H9 (cell line): ENCODE measurements at regions not wholly inside any gene's neighbourhood (a gene's known extent, or its start where the extent isn't known, plus 50 kb on each side); places are given as distances from the start of the nearest gene placed in this dataset.

Experiments
- DNase-seq: peaks from one replicate; pipeline ENCODE4 v3.0.0-alpha.2; 2017
- H2AFZ ChIP-seq: one replicate; pipeline ENCODE4 v1.6.1; 2013; ENCODE audit warnings: mild to moderate bottlenecking, low read length, control low read depth, moderate library complexity
- H2AK5ac ChIP-seq: 2 replicates; pipeline ENCODE4 v1.6.1; 2013; ENCODE audit warnings: low read length, control low read depth, mixed read lengths; ENCODE audit not compliant: insufficient read length
- H2BK120ac ChIP-seq: one replicate; pipeline ENCODE4 v1.6.1; 2013; ENCODE audit warnings: low read depth, mild to moderate bottlenecking, low read length, control low read depth, inconsistent platforms; ENCODE audit not compliant: poor library complexity, severe bottlenecking
- H2BK12ac ChIP-seq: 2 replicates; pipeline ENCODE4 v1.6.1; 2013; ENCODE audit warnings: low read length, control low read depth, mixed read lengths, low read depth; ENCODE audit not compliant: insufficient read length
- H2BK15ac ChIP-seq: 2 replicates; pipeline ENCODE4 v1.6.1; 2013; ENCODE audit warnings: low read depth, low read length, control low read depth
- H2BK20ac ChIP-seq: one replicate; pipeline ENCODE4 v1.6.1; 2013; ENCODE audit warnings: low read depth, mild to moderate bottlenecking, low read length, control low read depth, inconsistent platforms; ENCODE audit not compliant: poor library complexity, severe bottlenecking
- H2BK5ac ChIP-seq: 2 replicates; pipeline ENCODE4 v1.6.1; 2013; ENCODE audit warnings: low read length, control low read depth, mixed read lengths; ENCODE audit not compliant: insufficient read length
- H3K14ac ChIP-seq: 2 replicates; pipeline ENCODE4 v1.6.1; 2013; ENCODE audit warnings: low read length, control low read depth; ENCODE audit not compliant: insufficient read depth
- H3K18ac ChIP-seq: 2 replicates; pipeline ENCODE4 v1.6.1; 2013; ENCODE audit warnings: low read depth, mild to moderate bottlenecking, mixed read lengths, low read length, control low read depth; ENCODE audit not compliant: insufficient read length
- H3K23ac ChIP-seq: 2 replicates; pipeline ENCODE4 v1.6.1; 2013; ENCODE audit warnings: low read length, control low read depth, mixed read lengths, low read depth; ENCODE audit not compliant: insufficient read length
- H3K23me2 ChIP-seq: 2 replicates; pipeline ENCODE4 v1.6.1; 2013; ENCODE audit warnings: low read depth, mild to moderate bottlenecking, mixed read lengths, low read length, control low read depth; ENCODE audit not compliant: insufficient read length, poor library complexity, severe bottlenecking
- H3K27ac ChIP-seq: 2 replicates; pipeline ENCODE4 v1.5.1; 2013; ENCODE audit warnings: low read length, control low read depth, mixed read lengths, low read depth; ENCODE audit not compliant: insufficient read length
- H3K27me3 ChIP-seq: 2 replicates; pipeline ENCODE4 v1.6.1; 2013; ENCODE audit warnings: low read length, control low read depth, inconsistent platforms; ENCODE audit not compliant: insufficient read depth
- H3K4ac ChIP-seq: 2 replicates; pipeline ENCODE4 v1.6.1; 2013; ENCODE audit warnings: low read depth, mild to moderate bottlenecking, control low read depth, inconsistent platforms, low read length, moderate library complexity
- H3K4me1 ChIP-seq: 2 replicates; pipeline ENCODE4 v1.6.1; 2013; ENCODE audit warnings: low read length, control low read depth, inconsistent platforms; ENCODE audit not compliant: insufficient read depth
- H3K4me2 ChIP-seq: 2 replicates; pipeline ENCODE4 v1.6.1; 2013; ENCODE audit warnings: low read length, control low read depth, mixed read lengths; ENCODE audit not compliant: insufficient read length, insufficient read depth
- H3K56ac ChIP-seq: 2 replicates; pipeline ENCODE4 v1.6.1; 2013; ENCODE audit warnings: low read depth, mild to moderate bottlenecking, mixed read lengths, low read length, control low read depth; ENCODE audit not compliant: insufficient read length
- H3K79me1 ChIP-seq: 2 replicates; pipeline ENCODE4 v1.6.1; 2013; ENCODE audit warnings: low read depth, mild to moderate bottlenecking, moderate library complexity, low read length, control low read depth, inconsistent platforms; ENCODE audit not compliant: insufficient read depth, poor library complexity, severe bottlenecking
- H3K79me2 ChIP-seq: 2 replicates; pipeline ENCODE4 v1.6.1; 2013; ENCODE audit warnings: low read length, control low read depth, inconsistent platforms; ENCODE audit not compliant: insufficient read depth
- H3K9ac ChIP-seq: 2 replicates; pipeline ENCODE4 v1.6.1; 2013; ENCODE audit warnings: low read length, control low read depth, mixed read lengths; ENCODE audit not compliant: insufficient read length; ENCODE audit errors: extremely low read depth
- H3K9me3 ChIP-seq: one replicate; pipeline ENCODE4 v1.6.1; 2013; ENCODE audit warnings: low read depth, low read length, inconsistent platforms; ENCODE audit not compliant: control insufficient read depth
- H3T11ph ChIP-seq: one replicate; pipeline ENCODE4 v1.6.1; 2013; ENCODE audit warnings: mild to moderate bottlenecking, low read length, control low read depth, inconsistent platforms
- H4K20me1 ChIP-seq: one replicate; pipeline ENCODE4 v1.6.1; 2013; ENCODE audit not compliant: control insufficient read depth, insufficient read length, insufficient read depth
- H4K5ac ChIP-seq: 2 replicates; pipeline ENCODE4 v1.6.1; 2013; ENCODE audit warnings: low read depth, mild to moderate bottlenecking, mixed read lengths, low read length, control low read depth; ENCODE audit not compliant: insufficient read length
- H4K8ac ChIP-seq: replicated peaks from 2 replicates; pipeline ENCODE4 v1.6.1; 2013; ENCODE audit warnings: low read length, control low read depth, mixed read lengths, low read depth; ENCODE audit not compliant: insufficient read length
- H4K91ac ChIP-seq: 2 replicates; pipeline ENCODE4 v1.6.1; 2013; ENCODE audit warnings: low read depth, mild to moderate bottlenecking, moderate library complexity, mixed read lengths, low read length, control low read depth; ENCODE audit not compliant: insufficient read length
- H3K27ac Mint-ChIP-seq, 3 experiments: 2 replicates in 2 of 3; 3 replicates in 1 of 3; pipeline ENCODE4 v1.8.0; 2020 to 2021; ENCODE audit warnings: mixed read lengths in 3 of 3, mild to moderate bottlenecking in 1 of 3, moderate library complexity in 1 of 3
- H3K27me3 Mint-ChIP-seq: 2 replicates; pipeline ENCODE4 v1.8.0; 2021; ENCODE audit warnings: low read depth, mild to moderate bottlenecking, moderate library complexity, mixed read lengths
- H3K36me3 Mint-ChIP-seq, 3 experiments: 2 replicates in 2 of 3; 3 replicates in 1 of 3; pipeline ENCODE4 v1.8.0; 2020 to 2021; ENCODE audit warnings: low read depth in 3 of 3, mixed read lengths in 3 of 3; ENCODE audit not compliant: insufficient read depth in 1 of 3
- H3K4me1 Mint-ChIP-seq, 2 experiments: 2 replicates each; pipeline ENCODE4 v1.8.0; 2020; ENCODE audit warnings: mixed read lengths in 2 of 2
- H3K4me3 Mint-ChIP-seq, 2 experiments: 2 replicates in 1 of 2; 3 replicates in 1 of 2; pipeline ENCODE4 v1.8.0; 2020 to 2021; ENCODE audit warnings: mild to moderate bottlenecking in 2 of 2, mixed read lengths in 2 of 2, moderate library complexity in 1 of 2
- H3K9me3 Mint-ChIP-seq, 2 experiments: 2 replicates in 1 of 2; 3 replicates in 1 of 2; pipeline ENCODE4 v1.8.0; 2020; ENCODE audit warnings: mild to moderate bottlenecking in 2 of 2, mixed read lengths in 2 of 2, moderate library complexity in 1 of 2
- CTCF ChIP-seq: fragments of 200-600 bp; sonication (generic); conservative IDR thresholded peaks from 3 replicates; pipeline ENCODE4 v1.8.0; 2021; ENCODE audit warnings: antibody characterized with exemption, mild to moderate bottlenecking
- WGBS: extraction: QIAGEN DNeasy Blood & Tissue Kit; methylation state at CpG from one replicate; pipeline ENCODE4 v1.1.7; 2013; ENCODE audit warnings: missing lambda C conversion rate, low lambda C conversion rate, mixed read lengths; ENCODE audit not compliant: insufficient read length; ENCODE audit errors: extremely low coverage; 5-methylcytosine and 5-hydroxymethylcytosine counted together

- H3K27me3 ChIP-seq, result no peaks in the 10 kb centered on the region
- Mint-ChIP-seq H3K27me3 (peaks cover 7% of the 10 kb centered on the region), H3K4me1 (no peaks in the 10 kb centered on the region), H3K27ac (peak overlapping the region in 1 of 3 experiments; percentile 44; a peak in 1 of 7 replicates), H3K9me3 (no peaks in the 10 kb centered on the region), H3K36me3 (no peaks in the 10 kb centered on the region), H3K4me3 (no peak overlapping the region)
- no peak overlapping the region for H3K56ac ChIP-seq
- H2BK20ac ChIP-seq, result no peak overlapping the region
- H4K91ac ChIP-seq, result no peak overlapping the region
- H3K4me2 ChIP-seq, result no peak overlapping the region
- H3K79me2 ChIP-seq, result no peaks in the 10 kb centered on the region
- no peak overlapping the region for H2BK12ac ChIP-seq
- no peaks in the 10 kb centered on the region for H3K23me2 ChIP-seq
- H4K20me1 ChIP-seq, result no peaks in the 10 kb centered on the region
- H3K23ac ChIP-seq, result no peak overlapping the region
- no peak overlapping the region for H2AFZ ChIP-seq
- H2BK5ac ChIP-seq, result no peak overlapping the region
- H3K18ac ChIP-seq, result no peak overlapping the region
- WGBS, result no CpG with 5 or more reads among the region's 4 CpGs
- no peak overlapping the region for H3K27ac ChIP-seq
- DNase-seq, result no peak
- H4K8ac ChIP-seq, result no peak overlapping the region
- no peak overlapping the region for H2AK5ac ChIP-seq
- H3K4ac ChIP-seq, result no peak overlapping the region
- no peaks in the 10 kb centered on the region for H3K9me3 ChIP-seq
- no peak overlapping the region for H2BK120ac ChIP-seq
- H3K4me1 ChIP-seq, result no peaks in the 10 kb centered on the region
- H2BK15ac ChIP-seq, result no peak overlapping the region
- no peak for TF ChIP-seq CTCF
- H3K79me1 ChIP-seq, result no peaks in the 10 kb centered on the region
- H3K14ac ChIP-seq, result no peak overlapping the region
- H3T11ph ChIP-seq, result no peak overlapping the region
- no peak overlapping the region for H3K9ac ChIP-seq
- no peak overlapping the region for H4K5ac ChIP-seq
Observed at GRCh38 chr16:54216688-54217087, 69.9 kb downstream of the IRX3 start.
